Renal pelvis (tissue), 1 donor: ENCODE measurements at regions not wholly inside any gene's neighbourhood (a gene's known extent, or its start where the extent isn't known, plus 50 kb on each side); places are given as distances from the start of the nearest gene placed in this dataset.
"Not testable (repeated sequence)": the region's sequence is repeated elsewhere in the genome, so short reads cannot be mapped to it uniquely, and the experiment has no call there.

Experiments
- DNase-seq: peaks from one replicate; pipeline ENCODE4 v3.0.0-alpha.2; 2013

DNA sequence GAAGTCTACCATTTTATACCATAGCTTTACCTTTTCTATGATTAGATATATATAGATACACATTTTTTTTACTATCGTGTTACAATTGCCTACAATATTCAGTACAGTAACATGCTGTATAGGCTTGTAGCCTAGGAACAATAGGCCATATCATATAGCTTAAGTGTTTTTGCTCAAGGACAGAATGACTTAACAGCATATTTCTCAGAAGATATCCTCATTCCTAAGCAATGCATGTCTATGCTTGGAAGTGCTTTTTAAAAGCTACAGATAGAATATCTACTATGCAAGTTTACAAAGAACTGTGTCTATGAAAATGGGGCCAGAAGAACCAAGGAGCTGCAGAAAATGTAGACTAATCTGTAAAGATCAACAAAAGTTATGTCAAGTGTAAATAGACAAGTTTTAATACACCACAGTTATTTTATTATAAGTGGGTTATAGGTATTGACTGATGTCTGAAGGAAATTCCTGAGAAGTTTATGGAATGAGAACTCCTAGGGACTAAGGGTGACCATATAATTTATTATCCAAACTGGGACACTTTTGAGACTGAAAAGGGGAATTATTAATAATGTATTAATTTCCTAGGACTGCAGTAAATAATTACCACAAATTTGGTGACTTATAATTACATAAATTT, 138.7 kb upstream of the TGFBR2 start:
- no peak for DNase-seq

DNA sequence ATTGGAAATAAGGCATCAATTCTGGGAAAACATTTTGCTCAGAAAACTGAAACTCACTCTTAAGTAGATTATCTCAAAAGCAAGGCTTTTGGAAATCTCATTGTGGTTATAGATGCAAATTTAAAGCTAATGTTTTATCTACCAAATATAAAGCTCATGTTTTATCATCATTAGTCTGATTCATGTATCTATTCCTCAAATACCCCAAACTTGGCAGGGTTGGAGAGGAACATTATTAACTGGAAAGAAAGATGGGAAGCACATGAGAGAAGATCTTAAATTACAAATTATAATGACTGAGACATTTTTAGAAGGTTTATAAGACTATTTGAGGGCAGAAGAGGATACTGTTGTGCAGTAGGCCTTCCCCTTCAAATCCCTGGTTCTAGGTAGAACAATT, 137.3 kb upstream of the TGFBR2 start:
- no peak for DNase-seq

DNA sequence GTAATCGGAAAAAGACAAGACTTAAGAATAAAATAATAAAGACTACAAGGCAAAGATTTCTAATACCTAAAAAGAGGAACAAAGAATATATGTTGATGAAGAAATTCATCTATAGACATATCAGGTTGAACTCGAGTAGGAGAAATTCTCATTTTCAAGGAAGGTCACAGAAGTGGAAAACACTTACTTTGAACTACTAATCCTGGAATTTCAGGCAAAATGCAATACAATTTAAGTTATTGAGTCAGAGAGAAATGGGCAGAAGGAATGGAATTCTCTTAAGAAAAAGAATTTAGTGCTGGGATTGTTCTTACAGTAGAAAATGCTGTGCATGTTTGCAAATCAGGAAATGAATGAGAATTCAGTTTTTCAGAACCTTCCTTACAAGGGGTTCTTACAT, 135.9 kb upstream of the TGFBR2 start:
- no peak for DNase-seq

DNA sequence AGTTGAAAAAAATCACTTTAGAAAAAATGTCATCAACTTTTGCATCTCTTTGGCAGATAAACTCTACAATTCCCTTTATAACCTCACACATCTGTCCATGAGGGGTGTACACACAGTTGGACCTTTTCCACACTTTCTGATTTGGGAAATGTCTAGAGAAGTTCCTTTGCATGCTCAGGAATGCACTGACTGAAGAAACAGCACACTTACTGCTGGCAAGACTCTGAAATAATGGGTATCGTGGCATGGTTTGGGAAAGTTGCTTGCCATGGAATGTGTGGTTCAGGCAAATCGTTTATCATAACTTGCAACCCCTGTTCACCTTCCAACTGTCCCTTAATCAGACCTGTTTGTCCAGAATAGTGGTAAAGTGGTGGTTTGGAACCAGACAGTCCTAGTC, 135.3 kb upstream of the TGFBR2 start:
- no peak for DNase-seq

DNA sequence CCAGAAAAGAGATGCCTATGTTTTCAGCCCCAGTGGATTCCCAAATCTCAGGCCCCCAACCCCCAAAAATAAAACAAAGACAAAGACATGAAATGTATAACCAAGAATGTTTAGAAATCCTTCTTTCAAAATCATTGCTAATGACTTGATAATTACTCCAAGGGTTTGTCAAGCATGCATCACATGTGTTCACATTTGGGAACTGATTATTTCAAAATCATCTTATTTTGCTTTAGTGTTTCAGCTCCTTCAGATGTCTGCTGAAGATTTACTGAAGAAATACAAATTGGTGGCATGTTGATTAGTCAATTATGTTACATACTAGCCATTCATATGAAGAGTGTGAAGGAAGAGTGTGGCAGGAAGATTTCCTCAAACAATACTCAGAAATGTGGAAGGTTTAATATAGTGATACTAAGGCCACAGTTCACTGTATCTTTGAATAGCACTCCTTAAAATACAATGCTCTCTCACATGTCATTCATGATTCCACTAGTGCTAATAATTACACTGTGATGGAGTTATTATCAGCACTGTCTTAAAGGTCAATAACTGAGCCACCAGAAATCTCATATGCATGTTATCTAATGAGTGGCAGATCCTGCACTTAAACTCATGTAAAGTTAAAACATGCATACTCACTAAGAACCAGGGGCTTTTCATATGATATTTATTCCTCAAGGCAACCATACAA, 134.5 kb upstream of the TGFBR2 start:
- no peak for DNase-seq

DNA sequence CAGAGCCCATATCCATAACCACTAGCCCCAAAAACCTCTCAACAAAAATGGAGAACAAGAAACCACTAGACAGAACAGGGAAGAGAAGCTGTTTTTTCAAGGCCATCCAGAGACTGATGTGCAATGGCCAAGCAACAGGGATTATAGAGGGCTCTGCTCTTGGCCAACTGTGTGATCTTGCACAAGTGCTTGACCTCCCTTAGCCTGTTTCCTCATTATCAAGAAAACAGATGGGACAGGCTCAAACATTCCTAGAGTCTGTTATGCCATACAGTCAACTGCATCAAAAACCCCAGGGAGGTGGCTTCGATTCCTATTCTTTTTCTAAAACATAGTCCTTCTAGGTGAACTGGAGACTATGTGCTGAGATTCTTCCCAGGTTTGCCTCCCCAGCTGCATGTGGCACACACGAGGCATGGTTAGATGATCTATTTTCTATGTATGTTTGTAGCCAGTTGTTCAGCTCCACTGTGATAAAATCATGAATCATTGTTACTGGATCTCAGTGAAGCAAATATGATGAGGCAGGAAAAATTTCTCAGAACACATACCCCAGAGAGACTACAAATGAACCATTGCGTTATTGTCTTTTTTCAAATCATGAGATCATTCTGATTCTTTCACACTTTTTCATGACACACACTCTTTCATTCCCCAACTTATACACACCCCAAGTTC, 132.9 kb upstream of the TGFBR2 start:
- DNase-seq = no peak

DNA sequence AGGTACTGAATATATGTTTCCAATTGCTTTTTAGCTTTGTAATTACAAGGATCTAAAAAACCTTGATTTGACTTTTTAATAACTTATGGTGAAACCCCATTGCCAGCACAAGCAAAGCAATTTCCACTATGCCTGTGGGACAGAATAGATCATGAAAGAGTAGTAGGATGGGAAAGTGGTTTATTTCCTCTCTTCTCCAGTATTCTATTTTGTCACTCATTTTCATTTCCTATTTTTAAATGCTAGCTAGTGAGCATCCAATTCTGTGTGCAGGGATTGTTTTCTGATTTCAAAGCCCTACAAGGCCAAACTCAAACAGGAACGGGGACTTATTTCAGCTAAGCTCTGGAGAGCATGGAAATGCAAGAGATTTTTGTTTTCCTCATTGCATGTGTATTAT, 132.0 kb upstream of the TGFBR2 start:
- DNase-seq = no peak

DNA sequence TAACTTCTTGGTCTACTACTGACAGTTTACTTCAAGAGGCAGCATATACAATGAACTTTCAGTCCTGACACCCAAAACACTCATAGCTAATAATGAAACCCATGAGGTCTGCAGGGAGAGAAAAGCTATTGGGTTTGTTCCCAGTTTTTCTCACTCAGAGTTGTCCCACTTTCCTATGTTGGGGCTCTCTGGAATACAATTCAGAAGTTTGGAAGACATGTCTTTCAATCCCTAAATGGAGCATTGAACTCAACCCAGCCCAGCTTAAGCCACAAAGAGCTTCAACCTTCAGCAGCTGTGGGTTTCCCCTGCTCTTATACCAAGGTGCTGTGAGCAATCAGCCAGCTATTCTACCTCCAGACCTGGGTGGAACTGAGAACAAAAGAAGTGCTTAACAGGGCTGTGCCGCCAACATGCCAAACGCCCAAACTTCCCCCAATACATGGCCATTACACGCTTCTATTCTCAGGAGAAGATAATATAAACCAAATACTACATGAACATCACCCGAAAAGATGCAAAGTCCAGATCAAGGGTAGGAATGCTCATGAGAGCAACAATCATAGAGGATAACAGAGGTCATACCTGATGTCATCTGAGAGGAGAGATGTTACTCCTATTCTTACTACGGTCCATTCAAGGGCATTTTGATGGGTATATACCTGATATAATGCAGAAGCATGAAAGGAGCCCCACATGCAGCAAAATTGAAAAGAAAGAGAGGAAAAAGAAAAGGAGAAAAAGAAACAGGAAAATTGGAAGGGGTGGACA, 131.2 kb upstream of the TGFBR2 start:
- DNase-seq = no peak

DNA sequence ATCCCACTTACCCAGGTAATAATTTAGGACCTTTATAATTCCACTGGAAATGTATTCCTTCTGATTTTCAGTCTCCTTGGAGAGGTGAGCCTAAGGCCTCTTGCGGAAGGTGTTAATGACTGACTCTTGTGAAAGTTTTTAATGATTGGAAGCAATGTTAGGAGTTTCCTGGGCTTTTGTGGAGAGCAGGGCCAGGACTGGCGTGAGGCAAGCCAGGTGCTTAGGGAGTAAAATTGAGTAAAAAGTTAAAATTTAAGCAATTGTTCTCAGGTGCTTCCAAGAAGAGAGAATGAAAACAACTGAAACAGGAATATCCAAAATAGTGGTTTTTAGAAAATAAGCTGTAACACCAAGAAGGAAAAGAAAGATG, 130.6 kb upstream of the TGFBR2 start:
- no peak for DNase-seq

DNA sequence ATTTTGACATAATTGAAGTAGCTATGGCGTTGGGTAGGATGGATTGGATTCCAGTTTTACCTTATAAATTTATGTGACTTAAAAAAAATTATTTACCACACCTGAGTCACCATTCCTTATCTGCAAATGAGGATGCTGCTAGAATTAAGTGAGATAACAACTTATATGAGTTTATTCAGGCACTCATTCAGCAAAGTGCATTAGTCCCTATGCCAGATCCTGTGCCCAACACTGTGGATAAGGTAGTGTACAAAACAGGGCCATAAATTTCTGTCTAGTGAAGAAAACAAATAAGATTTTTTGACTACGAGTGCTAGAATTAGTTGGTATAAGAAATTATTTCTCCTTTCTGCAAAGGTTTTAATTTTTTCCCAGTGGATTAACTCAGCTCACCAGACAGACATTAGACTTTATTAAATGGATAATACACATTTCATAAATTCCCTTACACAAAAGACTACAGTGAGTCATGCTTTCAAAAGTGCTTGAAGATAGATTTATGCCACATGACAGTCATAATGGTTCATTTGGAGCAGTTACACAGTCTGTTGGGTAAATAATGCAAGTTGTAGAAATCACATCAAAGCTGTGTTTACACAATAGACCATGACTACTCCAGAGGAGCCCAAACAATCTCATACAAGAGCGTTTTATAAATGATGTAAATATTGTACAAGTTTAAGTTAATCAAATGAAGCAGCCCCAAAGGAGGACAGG, 129.9 kb upstream of the TGFBR2 start:
- no peak for DNase-seq

DNA sequence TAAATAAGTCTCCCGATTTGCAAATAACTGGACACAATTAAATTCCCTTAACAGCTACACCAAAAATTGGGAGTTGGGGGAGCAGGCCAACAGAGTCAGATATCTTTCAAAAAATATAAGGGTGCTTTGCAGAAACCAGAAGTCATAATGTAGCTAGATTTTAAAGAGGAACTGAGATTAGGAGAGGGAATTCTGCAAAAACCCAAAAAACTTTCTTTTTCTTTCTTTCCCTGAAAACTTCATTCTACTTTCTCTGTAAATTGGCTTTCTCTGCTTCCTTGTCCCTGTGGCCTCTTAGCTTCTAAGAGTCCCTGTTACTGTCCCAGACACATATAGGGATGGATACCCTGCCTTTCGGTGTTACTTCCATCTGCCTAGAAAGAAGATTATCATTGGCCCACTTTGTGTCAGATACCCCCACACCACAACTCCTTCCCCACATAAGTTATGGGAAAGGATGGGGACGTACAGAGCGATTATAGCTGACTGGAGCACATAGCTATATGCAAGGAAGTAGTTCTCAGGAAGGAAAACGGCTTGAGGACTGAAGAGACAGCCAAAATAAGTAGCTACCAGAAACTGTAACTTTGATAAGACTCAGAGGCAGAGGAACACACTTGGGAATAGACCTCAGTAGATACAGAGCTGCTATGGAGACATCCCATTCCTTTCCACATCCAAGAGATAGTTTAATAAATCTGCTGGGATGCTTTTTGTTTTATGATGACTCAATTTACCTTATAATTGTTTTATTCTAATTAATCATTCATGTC, 129.1 kb upstream of the TGFBR2 start:
- DNase-seq = no peak

DNA sequence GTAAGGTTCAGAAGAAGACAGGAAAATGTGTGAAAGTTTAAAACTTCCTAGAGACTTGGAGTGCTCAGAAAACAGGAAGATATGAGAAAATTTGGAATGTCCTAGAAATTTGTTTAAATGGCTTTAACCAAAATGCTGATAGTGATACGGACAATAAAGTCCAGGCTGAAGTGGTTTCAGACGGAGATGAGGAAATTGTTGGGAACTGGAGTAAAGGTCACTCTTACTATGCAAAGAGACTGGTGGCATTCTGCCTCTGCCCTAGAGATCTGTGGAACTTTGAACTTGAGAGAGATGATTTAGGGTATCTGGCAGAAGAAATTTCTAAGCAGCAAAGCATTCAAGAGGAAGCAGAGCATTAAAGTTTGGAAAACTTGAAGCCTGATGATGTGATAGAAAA, 126.7 kb upstream of the TGFBR2 start:
- DNase-seq = not testable (repeated sequence)

DNA sequence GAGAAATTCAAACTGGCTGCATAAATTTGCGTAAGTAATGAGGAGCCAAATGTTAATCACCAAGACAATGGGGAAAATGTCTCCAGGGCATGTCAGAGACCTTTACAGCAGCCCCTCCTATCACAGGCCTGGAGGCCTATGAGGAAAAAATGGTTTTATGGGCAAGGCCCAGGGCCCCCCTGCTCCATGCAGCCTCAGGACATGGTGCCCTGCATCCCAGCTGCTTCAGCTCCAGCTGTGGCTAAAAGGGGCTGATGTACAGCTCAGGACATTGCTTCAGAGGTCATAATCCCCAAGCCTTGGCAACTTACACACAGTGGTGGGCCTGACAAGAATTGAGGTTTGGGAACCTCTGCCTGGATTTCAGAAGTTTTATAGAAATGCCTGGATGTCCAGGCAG, 126.2 kb upstream of the TGFBR2 start:
- not testable (repeated sequence) for DNase-seq

DNA sequence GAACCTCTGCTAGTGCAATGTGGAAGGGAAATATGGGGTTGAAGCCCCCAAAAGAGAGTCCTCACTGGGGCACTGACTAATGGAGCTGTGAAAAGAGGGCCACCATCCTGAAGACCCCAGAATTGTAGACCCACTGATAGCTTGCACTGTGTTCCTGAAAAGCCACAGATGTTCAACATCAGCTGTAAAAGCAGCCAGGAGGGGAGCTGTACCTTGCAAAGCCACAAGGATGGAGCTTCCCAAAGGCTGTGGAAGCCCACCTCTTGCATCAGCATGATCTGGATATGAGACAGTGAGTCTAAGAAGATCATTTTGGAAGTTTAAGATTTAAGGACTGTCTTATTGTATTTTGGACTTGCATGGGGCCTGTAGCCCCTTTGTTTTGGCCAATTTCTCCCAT, 125.8 kb upstream of the TGFBR2 start:
- DNase-seq = no peak

DNA sequence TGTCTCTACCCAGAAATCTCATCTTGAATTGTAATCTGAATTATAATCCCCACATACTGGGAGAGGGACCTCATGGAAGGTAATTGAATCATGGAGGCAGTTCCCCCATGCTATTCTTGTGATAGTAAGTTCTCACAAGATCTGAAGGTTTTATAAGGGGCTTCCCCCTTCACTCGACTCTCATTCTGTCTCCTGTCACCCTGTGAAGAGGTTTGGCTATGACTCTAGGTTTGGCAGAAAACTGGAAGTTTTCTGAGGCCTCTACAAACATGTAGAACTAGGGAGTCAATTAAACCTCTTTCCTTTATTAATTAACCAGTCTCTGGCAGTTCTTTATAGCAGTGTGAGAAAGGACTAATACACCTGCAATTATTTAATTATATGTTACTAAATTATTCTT, 125.2 kb upstream of the TGFBR2 start:
- DNase-seq = no peak

DNA sequence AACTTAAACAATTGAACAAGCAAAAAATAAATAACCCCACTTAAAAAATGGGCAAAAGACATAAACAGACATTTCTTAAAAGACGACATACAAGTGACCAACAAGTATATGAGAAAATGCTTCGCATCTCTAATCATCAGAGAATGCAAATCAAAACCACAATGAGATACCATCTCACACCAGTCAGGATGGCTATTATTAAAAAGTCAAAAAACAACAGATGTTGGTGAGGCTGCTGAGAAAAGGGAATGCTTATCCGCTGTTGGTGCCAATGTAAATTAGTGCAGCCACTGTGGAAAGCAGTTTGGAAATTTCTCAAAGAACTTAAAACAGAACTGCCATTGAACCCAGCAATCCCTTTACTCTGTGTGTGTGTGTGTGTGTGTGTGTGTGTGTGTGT, 122.2 kb upstream of the TGFBR2 start:
- not testable (repeated sequence) for DNase-seq

DNA sequence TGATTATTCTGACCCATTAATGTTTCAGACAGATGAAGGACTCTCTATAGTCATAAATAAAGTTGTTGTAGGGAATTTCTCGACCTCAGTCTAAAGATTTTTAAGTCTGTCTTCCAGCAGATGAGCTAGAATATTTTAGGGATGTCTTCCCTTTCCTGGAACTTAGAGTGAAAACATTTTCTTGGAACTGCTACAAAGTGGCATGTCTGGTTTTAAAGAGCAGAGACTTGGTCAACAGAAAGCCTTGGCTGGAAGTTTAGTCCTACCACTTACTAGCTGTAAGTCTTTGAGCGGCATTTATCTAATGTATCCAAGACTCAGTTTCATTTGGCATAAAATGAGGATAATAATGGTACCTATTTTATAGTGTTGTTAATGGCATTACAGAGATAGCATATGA, 120.0 kb upstream of the TGFBR2 start:
- no peak for DNase-seq

DNA sequence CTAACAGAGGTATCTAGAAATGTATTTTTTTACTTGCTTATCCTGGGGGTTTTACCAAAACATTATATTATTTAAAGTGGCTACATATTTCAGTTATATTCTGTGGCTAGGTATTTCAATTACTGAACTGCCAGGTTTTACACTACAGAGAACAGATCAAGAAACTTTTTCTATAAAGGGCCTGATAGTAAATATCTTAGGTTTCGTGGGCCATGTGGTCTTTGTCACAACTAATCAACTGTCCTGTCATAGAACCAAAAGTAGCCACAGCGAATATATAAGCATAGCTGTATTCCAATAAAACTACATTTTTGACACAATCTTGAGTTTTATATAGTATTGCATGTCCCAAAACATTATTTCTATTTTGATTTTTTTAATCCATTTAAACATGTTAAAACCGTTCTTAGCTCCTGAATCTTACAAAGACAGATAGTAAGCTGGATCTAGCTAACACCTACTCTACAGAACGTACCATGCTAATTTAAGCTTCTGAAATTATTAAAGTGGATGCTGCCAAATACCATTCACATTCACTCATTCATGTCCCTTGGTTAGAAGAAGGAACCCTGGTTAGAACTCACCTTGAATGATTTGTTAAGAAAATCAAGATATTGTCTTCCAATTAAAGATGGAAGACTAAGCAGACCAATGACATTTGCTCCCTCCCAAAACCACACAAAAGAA, 118.2 kb upstream of the TGFBR2 start:
- no peak for DNase-seq

DNA sequence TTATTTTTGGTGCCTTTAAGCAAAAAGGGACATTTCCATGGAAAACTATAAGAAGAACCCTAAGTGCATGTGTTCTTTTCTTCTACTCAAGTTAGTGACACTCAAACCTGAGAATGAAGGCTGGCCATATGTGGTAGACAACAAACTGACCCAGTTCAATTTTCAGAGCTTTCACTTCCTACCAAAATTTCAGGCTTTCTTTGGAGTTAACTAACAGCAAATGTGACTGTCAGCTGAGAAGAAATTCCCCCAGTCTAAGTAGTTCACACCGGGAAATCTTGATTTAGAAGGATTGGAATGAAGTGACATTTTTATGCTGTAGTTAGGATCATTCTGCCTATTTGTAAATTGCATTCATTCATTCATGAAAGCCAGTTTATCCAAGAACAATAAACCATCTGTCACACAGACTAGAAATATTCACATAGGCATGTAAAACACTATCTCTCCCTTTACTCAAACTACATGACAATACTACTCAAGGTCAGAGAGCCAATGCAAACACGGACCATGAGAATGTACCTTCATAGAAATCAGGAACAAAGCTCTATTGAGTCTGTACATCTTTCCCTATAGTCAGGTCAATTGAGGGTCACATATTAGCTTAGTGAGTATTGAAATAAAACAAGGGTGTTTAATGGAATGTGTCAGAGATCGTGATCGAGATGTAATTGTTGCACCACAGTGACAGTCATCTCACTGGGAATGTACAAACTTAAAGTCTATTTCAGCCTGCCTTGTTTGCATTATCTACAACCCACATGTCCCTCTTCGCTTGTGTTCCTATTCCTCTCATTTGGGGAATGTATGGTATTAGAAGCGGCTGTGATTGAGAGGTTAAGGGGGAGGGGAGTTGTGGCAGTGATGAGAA, 113.8 kb upstream of the TGFBR2 start:
- DNase-seq = no peak

DNA sequence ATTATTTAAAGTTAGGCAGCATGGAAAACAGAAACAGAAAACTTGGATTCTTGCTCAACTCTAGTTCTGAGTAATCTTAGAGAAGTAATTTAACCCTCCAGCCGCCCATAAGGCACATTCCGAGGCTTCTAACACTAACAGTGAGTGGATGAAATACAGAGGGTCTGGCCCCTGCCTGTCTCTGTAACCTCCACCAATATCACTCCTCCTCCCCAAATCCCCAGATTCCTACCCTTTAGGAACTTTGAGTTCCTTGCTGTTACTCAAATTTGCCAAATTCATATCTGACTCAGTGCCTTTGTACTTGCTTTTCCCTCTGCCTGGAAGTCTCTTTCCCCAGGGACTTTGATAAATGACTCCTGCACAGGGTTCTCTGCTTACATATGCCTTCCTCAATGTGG, 112.5 kb upstream of the TGFBR2 start:
- no peak for DNase-seq
